Inflammatory macrophage treated with lipopolysaccharide for 1 hour (primary cell): ENCODE measurements at regions not wholly inside any gene's neighbourhood (a gene's known extent, or its start where the extent isn't known, plus 50 kb on each side); places are given as distances from the start of the nearest gene placed in this dataset.
A peak's percentile ranks its signal among the peaks of the same experiment; 100 is the strongest.
"Not testable (repeated sequence)": the region's sequence is repeated elsewhere in the genome, so short reads cannot be mapped to it uniquely, and the experiment has no call there.

ENCODE experiments used
- DNase-seq, 2 donors: peaks; one replicate each; pipeline ENCODE4 v3.0.0-alpha.2; 2020 to 2022

DNA sequence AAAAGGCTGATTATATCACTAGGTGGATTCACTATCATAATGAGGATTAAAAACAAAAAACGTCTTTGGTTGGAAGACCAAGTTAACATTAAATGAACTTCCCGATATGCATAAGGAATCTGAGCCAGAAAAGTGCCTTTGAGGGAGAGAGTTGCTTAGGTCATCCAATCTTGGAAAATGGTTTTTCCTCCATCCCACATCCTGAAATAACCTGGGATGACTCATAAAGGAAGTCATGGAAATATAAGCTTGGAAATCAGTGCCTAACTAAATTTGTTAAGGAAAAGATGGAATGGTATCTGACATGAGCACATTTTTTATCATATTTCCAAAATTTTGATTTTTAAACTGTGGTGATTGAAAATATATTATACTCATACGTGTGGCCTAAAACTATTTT, 66.0 kb downstream of the KBTBD8 start:
- DNase-seq, result no peak

- no peak for DNase-seq
Measured at GRCh38 chr3:67067251-67067650, 69.1 kb downstream of the KBTBD8 start.

DNA sequence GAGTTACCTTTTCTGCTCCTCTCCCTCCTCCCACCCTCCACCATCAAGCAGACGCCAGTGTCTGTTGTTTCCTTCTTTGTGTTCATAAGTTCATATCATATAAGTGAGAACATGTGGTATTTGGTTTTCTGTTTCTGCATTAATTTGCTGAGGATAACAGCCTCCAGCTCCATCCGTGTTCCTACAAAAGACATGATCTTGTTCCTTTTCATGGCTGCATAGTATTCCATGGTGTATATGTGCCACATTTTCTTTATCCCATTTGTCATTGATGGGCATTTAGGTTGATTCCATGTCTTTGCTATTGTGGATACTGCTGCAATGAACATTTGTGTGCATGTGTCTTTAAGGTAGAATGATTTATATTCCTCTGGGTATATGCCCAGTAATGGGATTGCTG, 74.5 kb downstream of the KBTBD8 start:
- not testable (repeated sequence) for DNase-seq

DNA sequence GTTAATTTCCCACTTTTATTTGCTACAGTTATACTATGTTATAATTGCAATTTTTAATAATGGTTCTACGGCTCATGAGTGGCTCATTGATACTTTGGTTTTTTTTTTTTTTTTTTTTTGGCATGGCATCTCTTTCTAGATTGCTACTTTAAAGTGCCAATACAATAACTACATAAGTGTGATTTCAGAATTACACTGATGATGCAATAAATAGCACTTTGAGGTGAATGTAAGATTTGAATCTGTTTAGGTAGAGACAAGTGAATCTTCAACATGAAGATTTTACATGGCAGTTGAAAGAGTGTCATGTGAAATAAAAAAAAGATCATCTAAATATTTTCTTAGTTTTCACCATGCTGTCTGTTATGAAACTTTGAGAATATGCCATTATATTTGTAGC, 75.7 kb downstream of the KBTBD8 start:
- no peak for DNase-seq

DNA sequence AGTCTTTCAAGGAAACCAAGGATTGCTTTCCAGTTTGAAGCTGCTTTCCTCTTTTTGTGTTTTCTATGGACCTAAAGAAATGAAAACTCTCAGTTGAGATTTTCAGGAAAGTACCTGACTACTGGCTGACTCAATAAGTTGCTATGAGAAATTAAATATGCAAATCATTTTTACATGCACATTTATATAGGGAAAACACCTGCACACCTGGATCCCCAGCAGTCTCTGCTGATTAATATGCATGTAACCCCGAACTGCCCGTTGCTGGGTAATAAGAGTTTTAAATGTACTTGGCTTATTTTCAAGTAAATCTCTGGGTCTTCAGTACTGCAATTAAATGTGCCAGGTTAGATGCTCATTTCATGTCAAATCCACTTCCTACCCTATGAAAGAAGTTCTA, 77.2 kb downstream of the KBTBD8 start:
- no peak for DNase-seq

- DNase-seq, result no peak
Measured at GRCh38 chr3:67076607-67077006, 78.5 kb downstream of the KBTBD8 start.

DNA sequence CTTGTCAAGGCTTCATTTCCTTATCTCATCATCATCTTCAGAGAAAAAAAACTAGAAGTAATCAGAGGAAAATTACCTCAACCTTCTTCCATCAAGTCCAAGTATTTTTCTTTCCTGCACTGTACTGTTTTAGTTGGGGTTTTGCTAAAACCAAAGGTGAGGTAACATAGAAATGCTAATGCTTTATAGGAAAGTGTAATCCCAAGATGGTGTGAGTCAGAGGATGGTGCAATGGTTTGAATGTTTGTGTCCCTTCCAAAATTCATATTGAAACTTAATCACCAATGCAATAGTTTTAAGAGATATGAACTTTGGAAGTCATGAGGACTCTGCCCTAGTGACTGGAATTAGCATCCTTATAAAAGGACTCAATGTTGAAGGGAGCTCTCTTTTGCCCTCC, 79.5 kb downstream of the KBTBD8 start:
- no peak for DNase-seq

DNA sequence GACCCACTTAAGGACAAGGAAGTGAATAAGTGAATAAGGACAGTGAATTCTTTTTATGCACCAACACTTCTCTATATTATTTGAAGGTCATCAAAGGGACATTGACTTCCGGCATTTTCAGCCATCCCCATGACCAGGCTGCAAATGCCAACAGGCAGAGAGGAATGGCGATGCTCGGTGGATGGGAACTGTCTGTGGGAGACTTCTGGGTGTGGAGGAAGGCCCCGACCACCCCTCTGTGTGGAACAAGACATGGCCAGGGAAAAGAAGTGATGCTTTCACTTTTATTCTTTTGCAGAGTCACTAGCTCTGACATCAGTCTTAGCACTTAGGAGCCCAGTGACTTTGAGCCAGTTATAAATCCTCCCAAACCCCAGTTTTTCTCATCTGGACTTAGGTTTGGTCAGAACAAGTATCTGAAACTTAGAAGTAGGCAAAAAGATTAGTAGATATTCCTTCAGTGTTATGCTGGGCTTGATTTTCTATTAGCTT, 84.5 kb downstream of the KBTBD8 start:
- no peak for DNase-seq

- DNase-seq, result no peak
Measured at GRCh38 chr3:67083277-67083676, 85.2 kb downstream of the KBTBD8 start.

DNA sequence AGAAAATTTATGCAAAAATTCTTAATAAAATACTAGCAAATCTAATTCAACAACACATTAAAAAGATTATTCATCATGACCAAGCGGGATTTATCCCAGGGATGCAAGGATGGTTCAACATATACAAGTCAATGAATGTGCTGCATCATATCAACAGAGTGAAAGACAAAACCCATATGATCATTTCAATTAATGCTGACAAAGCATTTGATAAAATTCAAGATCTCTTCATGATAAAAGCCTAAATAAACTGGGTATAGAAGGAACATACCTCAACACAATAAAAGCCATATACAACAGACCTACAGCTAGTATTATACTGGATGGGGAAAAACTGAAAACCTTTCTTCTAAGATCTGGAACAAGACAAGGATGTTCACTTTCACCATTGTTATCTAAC, 89.7 kb downstream of the KBTBD8 start:
- no peak for DNase-seq

- no peak for DNase-seq
Measured at GRCh38 chr3:67090474-67090873, 92.4 kb downstream of the KBTBD8 start.

GRCh38 chr3:67093305-67093704, 95.2 kb downstream of the KBTBD8 start:
- no peak for DNase-seq

- DNase-seq, result no peak
Measured at GRCh38 chr3:67094167-67094566, 96.1 kb downstream of the KBTBD8 start.

DNA sequence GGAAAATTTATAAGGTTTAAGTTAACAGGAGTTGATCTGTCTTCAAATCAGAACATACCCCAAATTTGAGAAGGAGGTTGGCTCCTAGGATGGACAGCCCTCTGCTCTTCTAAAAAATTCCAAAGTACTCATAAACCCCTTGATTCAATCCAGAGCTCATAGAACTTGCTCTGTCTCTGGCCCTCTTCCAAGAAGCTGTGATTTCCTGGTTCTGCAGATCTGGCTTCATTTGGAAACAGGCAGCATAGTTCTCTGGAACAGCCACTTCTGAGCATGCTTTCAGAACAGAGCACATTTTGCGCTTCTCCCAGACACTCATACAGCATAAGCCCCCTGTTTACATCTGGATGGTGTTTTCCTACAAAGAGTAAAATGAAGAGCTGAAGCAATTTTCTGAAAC, 96.7 kb downstream of the KBTBD8 start:
- no peak for DNase-seq

- DNase-seq, result no peak
Measured at GRCh38 chr3:67104388-67104787, 106.3 kb downstream of the KBTBD8 start.

- DNase-seq, result no peak
Measured at GRCh38 chr3:67106874-67107273, 108.8 kb downstream of the KBTBD8 start.

DNA sequence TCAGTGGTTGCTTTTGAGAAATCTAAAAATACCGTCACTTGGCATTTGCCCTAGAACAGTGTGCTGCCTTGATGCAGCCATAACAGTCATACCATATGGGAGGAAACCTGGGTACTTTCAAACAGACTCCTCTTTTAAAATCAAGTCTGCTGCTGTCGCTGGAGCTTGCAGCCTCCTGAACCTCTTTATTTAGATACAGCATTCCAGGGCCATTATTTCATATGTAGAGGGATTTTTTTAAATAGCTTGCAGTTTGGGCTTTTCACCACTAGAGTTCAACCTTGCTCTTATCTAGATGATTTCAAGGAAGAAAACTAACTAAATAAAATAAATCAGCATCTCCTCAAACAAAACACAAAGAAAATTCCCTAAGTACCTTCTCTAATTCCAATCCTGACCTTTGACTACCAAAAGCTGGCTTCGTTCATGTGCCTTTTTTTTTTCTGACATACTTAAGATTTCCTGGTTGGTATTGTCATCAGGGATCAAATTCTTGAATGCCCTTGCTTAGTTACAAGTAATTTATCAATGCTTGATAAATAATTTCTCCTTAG, 111.6 kb downstream of the KBTBD8 start:
- peak; percentile 5 to 52 for DNase-seq

GRCh38 chr3:67113802-67114407, 115.8 kb downstream of the KBTBD8 start:
- peak; percentile 56 to 91 for DNase-seq

- DNase-seq, result no peak
Measured at GRCh38 chr3:67118122-67118521, 120.0 kb downstream of the KBTBD8 start.

- DNase-seq, result no peak
Measured at GRCh38 chr3:67118635-67119034, 120.5 kb downstream of the KBTBD8 start.

DNA sequence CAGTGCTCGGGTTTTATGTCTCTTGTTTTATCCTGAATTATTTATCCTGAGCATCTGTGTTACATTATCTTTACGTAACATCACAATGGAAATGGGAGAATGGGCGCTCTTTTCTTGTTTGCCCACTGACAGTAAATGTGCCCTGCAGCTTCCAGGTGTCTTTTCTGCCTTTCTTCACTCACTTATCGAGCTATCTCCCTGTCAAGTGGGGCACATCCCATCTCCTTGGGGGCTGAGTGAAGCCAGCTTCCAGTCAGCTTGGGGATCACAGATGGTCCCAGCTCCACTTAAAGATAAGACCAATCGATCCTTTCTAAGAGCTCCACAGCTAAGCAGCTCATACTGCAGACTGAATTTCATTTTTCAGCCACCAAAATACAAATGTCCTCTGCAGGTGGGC, 125.8 kb downstream of the KBTBD8 start:
- no peak for DNase-seq

DNA sequence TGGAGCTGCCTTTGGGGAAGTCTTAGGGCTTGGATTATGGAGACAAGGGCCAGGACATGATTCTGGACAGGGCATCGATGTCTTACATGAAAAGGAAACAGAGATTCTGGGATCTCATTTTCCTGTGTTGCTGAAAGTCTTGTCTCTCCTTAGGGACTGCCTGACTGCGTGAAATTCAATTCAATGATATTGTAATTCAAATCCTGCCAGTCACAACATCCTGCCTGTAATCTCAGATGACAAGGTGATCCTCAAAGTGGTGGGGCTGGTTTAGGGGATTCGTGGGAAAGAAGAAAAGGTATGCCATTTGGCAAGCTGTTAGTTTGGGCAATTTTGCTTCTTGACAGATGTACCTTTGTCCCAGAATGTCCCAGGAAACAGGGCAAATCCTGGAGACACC, 129.1 kb downstream of the KBTBD8 start:
- DNase-seq, result no peak

DNA sequence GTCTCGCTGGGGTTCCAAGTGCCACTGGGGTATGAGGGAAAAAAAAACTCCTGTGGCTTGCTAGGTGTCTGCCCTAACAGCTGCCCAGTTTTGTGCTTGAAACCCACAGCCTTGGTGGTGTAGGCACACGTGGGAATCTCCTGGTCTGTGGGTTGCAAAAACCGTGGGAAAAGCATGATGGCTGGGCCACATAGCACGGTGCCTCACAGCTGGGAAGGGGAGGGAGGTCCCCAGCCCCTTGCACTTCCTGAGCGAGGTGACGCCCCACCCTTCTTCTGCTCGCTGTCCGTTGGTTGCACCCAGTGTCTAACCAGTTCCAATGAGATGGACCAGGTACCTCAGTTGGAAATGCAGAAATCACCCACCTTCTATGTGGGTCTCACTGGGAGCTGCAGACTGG, 144.3 kb downstream of the KBTBD8 start:
- DNase-seq, result no peak

DNA sequence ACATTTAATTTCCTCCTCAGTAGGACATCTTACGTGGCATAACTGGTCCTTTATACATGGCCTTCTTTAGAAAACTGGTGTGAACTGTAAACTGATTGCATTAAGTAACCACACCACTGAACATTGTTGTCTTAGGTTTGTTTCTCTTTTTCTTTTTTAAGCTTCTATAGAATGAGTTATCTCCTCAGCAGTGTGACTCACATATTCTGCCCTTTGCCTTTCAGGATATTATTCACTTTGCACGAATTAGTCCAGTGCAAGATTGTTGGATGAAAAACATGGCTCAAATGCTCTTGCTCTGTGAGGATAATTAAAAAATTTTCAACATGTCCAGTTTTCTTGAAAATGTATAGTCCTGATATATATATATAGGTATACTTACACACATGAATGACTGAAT, 147.6 kb downstream of the KBTBD8 start:
- no peak for DNase-seq

GRCh38 chr3:67154429-67154828, 156.3 kb downstream of the KBTBD8 start:
- no peak for DNase-seq
